ENCODE measurements at regions not wholly inside any gene's neighbourhood (a gene's known extent, or its start where the extent isn't known, plus 50 kb on each side); places are given as distances from the start of the nearest gene placed in this dataset.

DNA sequence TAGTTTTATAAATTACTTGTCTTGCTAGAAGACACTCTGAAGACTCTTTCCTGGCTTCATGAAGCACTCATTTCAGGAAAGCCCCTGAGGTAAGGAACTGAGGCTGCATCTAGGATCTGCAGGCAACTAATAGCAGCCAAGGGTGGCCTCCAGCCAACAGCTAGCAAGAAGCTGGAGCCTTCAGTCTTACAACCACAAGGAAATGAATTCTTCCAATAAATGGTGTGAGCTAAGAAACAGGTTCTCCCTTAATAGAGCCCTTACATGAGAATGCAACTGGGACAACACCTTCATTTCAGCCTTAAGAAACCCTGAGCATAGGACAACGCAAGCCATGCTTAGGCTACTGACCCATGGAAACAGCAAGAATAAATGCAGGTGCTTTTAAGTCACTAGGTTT is 254.6 kb upstream of the RBBP8 start:
- DNase-seq, result no peak

DNA sequence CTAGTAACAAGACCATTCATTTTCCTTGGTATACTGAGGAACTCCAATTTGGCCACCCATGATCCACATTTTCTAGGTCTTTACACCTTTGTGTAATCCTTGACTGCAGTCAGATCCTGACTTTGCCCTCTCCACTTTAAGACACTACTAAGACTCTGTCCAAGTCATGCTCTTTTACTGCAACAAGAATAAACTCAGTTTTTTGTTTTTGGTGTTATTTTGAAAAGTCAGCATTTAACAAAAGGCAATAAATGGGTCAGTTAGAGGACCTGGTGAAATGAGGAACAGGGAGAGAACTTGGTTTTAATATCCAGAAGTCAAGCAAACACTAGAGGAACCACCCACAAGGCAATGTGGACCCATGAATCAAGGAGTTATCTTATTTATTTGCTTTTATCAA is 252.2 kb upstream of the RBBP8 start:
- DNase-seq, result no peak

DNA sequence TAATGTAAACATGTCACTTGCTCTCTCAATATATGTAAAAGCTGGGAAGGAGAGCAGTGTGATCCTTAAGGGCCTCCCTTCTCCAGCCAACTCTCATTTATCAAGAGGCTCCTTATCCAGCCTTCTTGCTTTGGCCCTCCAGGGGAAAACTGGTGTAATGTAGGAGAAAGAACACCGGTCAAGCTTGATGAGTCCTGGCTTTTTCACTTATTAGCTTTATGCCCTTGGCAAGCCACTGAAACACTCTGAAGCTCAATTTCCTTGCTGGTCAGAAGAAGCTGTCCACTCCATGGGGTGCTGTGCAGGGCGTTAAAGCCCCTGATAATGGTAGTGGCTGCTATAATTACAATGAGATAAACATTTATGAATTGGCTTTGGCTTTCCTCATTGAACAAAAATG is 251.2 kb upstream of the RBBP8 start:
- DNase-seq, result no peak

DNA sequence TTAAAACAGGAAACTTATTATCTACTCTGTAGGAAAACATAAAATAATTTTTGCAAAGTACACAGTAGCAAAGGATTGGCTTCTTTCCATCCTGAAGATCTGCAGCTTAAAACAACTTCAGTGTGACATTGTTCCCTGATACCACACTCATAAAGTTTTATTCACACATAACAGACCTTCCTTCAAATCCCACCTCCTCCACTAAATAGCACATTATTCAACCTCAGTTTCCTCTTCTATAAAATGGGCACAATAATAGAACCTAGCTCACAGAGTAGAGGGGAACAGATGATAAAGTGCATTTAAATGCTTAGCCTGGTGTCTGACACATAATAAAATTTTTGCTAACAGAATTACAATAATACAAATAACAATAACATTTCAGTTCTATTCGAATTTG is 250.4 kb upstream of the RBBP8 start:
- DNase-seq, result no peak

DNA sequence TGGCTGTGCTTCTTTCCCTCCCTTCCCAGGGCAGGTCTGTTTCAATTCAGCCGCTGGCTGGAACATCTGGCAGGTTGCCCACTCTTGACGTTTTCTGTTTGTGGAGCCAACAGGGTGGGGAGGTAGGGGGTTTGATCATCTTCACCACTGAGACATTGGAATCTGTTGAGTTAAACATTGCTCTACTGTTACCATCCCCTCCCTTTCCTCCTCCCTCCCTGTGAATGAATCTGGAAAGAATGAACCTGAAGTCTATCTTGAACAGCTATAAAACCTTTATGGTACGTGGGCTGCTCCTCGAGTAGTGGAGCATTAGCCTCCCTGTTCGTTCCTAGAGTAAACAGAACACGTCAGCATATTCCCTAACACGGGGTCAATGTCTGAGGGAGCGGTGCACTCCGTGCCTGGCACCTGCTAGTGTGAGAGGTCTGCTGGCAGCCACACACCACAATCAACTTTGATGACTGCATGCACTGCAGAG is 249.9 kb upstream of the RBBP8 start:
- peak; percentile 25 for DNase-seq

DNA sequence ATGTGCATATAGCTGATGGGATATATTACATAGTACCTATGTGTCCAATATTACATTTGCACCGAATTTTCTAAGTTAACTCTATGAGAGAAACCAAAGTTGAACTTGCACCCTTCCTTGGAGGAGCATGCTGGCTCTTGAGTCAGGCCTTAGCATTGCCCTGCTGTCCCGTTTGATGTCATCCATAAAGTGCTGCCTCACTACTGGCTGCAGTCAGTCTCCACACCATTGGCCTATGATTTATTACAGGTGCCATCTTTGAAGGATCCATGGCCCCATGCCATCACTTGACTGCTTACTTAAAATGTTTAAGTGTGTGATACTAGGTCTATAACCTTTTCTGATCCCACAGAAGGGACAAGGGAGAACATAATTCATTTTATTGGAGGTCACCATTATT is 249.3 kb upstream of the RBBP8 start:
- DNase-seq, result no peak

DNA sequence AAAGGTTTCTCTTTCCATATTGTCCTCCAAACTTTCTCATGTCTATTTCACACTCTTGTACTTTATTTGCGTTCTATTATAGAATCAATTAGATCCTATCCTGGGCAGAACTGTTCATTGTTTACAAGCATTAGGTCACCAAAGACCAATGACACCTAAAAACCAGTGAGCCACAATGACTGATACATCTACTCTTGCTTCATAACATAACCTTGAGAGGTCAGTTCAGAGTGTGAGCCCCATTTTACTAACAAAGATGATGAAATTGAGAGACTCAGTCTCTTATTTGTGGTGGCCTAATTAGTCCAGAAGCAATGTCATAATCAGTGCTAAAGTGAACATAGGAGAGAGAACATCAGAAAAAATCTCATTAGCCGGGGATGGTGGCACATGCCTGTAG is 248.9 kb upstream of the RBBP8 start:
- DNase-seq, result no peak

DNA sequence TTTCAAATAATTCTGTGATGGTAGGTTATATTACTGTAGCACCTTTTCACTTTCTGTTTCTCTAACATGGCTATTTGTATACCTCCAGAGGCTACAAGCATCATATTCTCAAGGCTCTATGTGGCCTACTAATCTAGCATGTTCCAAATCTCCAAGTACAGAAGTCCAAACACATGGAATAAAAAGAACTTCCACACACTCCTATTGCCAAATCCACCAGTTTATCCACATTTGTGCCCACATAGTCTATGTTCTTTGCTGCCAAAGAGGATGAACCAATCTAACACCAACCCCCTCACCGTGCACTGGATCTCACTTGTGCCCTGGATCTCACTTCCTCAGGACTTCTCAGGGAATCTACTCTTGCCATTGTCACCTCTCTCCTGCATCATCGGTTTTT is 247.3 kb upstream of the RBBP8 start:
- no peak for DNase-seq

DNA sequence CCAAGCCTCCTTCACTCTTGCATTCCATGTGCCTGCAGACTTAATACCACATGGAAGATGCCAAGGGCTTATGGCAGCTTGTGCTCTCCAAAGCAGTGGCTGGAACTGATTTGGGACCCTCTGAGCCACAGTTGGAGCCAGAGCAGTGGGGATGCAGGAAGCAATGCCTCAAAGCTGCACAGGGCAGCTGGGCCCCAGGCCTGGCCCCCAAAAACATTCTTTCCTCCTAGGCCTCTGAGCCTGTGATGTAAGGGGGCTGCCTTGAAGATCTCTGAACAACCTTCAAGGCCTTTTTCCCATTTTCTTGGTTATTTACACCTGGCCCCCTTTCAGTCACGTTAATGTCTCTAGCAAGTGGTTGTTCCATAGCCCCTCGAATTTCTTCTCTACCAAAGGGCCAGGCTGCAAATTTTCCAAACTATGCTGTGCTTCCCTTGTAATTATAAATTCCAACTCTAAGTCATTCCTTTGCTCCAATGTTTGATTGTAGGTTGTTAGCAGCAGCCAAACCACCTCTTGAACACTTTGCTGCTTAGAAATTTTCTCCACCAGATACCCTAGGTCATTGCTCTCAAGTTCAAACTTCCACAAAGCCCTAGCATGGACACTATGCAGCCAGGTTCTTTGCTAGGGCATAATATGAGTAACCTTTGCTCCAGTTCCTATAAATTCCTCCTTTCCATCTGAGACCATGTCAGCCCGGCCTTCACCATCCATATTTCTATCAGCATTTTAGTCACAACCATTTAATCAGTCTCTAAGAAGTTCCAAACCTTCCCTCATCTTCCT is 245.0 kb upstream of the RBBP8 start:
- no peak for DNase-seq

- no peak for DNase-seq
Observed at GRCh38 chr18:22688877-22689496, 244.1 kb upstream of the RBBP8 start.

GRCh38 chr18:22689712-22690111 is 243.4 kb upstream of the RBBP8 start:
- no peak for DNase-seq

- no peak for DNase-seq
Observed at GRCh38 chr18:22690556-22690955, 242.6 kb upstream of the RBBP8 start.

GRCh38 chr18:22691946-22692710 is 241.0 kb upstream of the RBBP8 start:
- DNase-seq, result peak; percentile 72

DNA sequence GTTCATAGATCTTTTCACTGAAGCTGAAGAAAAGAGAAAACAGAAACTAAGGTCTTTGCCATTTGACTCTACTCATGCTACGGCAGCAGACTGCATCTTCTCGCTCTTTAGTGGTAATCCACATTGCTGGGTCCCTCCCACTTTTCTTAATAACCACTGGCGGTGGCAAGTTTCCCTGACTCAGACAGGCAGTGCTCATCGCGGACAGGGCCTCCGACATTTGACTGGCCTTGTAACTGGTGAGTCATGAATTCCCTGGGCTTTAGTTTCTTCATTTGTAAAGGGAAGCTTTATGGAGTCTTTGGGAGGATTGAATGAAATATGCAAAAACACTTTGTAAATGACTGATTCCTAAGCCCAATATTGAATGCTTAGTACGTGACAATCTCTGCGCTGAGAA is 238.2 kb upstream of the RBBP8 start:
- DNase-seq, result peak; percentile 94

DNA sequence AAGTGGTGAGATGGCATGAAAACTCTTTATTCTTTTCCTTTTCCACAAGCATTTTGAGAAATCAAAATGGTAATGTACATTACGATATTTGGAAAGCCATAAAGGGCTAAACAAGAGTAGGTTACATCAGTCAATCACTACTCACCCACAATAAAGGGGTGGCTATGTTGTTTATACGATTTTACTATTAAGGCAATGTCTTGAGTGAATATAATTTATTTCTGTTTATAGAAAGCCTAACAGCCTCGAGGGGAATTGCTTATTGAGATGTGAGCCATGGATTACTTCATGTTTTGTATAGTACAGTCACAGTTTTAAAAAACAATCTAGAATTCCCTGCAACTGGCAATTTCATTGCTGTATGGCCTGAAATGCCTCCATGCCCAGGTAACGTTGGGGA is 237.5 kb upstream of the RBBP8 start:
- DNase-seq, result no peak

DNA sequence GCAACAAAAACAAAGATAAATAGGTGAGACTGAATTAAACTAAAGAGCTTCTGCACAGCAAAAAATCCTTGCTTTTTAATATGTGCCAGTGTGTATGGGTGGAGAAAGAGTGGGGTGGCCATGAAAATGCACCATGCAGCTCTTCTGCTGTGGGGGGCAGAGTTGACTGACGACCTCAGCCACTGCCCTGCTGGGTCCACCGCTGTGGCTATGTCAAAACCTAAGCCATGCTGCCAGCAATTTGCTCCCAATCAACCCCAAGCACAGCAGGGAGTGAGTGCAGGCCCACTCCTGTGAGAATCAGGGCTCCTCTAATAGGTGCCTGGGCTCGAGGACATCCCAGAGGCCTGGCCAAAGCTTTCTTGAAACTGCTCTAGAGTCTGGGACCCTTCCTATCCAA is 235.6 kb upstream of the RBBP8 start:
- DNase-seq, result no peak

GRCh38 chr18:22698711-22699110 is 234.4 kb upstream of the RBBP8 start:
- no peak for DNase-seq

- DNase-seq, result no peak
Observed at GRCh38 chr18:22699629-22700028, 233.5 kb upstream of the RBBP8 start.

DNA sequence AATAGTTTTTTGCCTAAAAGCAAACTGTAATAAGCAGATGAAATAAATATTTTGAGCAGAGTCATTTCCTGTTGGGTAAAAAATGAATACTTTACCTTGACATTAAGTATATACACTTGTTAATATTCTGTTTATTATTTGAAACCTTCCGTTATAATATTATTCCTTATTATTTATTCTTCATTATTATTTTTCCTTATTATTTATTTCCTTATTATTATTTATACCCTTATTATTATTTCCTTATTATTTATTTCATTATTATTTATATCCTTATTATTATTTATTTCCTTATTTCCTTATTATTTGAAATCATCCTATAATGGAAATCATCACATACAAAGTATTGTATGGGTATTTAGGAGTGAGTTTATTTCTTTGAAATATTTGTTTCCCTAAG is 232.2 kb upstream of the RBBP8 start:
- no peak for DNase-seq

- DNase-seq, result no peak
Observed at GRCh38 chr18:22701326-22701725, 231.8 kb upstream of the RBBP8 start.

DNA sequence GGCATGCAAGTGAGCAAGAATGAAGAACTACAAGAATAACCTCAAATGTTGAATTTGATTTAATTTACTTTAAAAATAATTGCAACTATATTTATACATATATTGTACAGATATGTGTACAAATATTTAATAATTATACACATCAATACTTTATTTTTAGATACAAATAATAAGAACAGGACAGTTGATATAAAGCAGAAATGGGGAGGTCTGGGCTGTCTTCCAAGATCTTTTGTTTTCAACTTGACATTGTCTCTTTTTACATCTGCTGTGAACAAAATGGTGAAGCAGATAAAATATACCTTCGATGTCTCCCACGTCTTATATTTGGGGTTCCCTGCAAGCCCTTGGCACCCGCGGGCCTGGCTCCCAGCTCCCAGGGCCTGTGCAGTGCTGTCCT is 231.3 kb upstream of the RBBP8 start:
- DNase-seq, result no peak

DNA sequence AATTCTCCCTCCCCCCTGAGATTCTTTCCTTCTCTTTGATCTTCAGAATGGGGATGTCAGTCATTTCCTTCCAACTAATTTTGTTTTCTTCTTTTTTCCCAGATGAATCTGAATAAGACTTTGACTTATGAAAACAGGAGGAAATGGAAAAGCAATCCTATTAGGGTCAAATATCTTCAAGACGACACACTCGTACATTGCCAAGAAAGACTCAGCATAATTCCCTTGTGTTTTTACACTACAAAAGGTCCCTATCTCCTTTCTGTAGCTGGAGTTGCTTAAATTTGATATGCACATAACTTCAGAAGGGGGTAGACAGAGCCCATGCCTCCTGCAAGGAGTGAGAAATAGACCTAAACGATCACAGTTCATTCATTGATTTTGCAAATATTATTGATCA is 230.3 kb upstream of the RBBP8 start:
- no peak for DNase-seq

DNA sequence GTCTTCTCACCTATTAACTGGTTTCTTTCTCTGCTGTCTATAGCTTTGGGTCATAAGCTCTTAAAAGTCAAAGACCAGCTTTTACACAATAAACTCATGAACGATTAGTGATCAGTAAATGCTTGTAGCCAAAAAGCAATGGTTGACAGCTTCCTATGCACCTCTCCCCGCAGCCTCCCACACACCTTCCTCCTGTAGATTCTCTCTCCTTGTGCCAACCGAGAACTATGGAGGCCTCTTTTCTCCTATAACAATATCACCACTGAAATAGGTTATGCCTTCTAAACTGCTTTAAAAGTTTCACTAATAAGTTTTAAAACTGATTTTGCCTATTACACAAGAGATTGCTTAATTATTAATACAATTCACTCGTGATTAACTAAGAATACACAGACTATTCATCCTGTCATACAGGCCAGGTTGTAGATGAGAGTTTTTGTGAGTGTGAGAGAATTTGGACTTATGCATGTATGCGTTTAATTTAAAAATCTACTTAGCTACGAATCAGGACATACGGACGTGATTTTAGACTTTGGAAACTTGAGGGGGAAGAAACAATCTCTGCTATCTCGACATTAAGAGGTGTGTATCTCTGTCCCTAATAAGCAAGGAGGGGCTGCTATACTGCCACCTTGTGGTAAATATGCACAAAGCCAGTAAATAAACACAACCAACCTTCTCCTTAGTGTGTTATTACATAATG is 229.1 kb upstream of the RBBP8 start:
- DNase-seq, result no peak

DNA sequence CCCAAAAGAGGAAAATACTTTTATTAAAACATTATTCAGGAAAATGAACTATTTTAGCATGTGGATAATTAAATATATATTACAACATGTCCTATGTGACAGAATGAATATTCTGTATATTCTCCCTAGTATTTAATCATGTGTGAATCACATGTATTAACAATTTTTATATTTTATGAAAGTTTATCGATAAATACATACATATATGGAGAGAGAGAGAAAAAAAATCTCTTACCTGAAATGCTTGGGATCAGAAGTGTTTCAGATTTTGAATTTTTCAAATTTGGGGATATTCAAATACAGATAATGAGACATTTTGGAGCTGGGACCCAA is 228.6 kb upstream of the RBBP8 start:
- DNase-seq, result no peak
